ENCODE measurements at regions not wholly inside any gene's neighbourhood (a gene's known extent, or its start where the extent isn't known, plus 50 kb on each side); places are given as distances from the start of the nearest gene placed in this dataset.
A peak's percentile ranks its signal among the peaks of the same experiment; 100 is the strongest.

DNA sequence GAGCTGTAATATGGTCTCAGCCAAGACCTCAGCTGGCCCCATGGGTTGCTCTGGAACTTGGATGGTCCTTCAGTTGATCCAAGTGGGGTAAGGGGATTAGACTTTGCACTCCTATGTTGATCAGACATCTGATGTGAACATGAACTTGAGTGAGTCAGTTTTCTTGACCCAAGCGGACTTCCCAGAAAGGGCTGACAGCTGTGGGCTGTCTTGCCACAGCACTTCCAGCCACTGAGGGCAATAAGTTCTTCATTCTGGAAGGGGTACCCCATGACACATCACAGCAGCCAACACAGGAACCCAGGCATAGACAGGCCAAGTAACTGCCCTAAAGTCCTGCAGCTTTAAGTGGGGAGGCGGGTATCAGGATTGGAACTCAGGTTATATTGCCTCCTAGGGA lies 93.9 kb upstream of the USP24 start:
- H3K4me2 ChIP-seq (ENCODE audit: extremely low read depth, insufficient read depth, low read length), result no peak overlapping the region

DNA sequence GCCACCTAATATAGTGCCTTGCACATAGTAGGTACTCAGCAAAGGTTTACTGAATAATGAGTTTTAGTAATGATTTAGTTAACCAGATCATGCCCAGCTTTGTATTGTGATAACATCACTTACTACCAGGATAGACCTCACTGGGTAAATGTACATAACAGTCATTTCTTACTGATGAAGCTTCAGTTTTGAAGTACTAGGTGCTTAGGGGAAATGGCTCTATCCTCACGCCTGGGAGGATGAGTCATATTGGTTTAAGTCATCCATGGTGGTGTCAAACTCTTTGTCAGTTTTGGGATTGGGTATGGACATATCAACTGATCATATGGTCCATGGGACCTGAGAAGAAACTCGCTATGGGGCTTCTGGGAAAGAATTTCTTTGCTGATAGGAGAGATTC lies 90.6 kb upstream of the USP24 start:
- Histone ChIP-seq H3K9ac (ENCODE audit: insufficient read depth, low read length) (no peak overlapping the region), H4K20me1 (ENCODE audit: control insufficient read depth, extremely low read depth, insufficient read depth, low read length) (no peaks in the 10 kb centered on the region), H3K27ac (ENCODE audit: insufficient read depth, low read length) (no peak overlapping the region), H3K4me2 (ENCODE audit: extremely low read depth, insufficient read depth, low read length) (no peak overlapping the region), H3K36me3 (ENCODE audit: control insufficient read depth, insufficient read depth, low read length) (no peaks in the 10 kb centered on the region), H3K9me3 (ENCODE audit: control insufficient read depth, insufficient read depth, low read depth, low read length) (no peaks in the 10 kb centered on the region), H3K79me2 (ENCODE audit: control insufficient read depth, insufficient read depth, low read length) (no peaks in the 10 kb centered on the region), H3K4me3 (replicated peaks in 1 of 4; ENCODE audit: control extremely low read depth in 1 of 4, insufficient read depth in 1 of 4, low read depth in 3 of 4, low read length in 4 of 4) (no peak overlapping the region), H3K4me1 (ENCODE audit: control insufficient read depth, extremely low read depth, insufficient read depth, low read length) (peaks cover 18% of the 10 kb centered on the region), H2AFZ (ENCODE audit: low read length) (no peak overlapping the region), H3K27me3 (ENCODE audit: control insufficient read depth, insufficient read depth, low read length) (no peaks in the 10 kb centered on the region)
- TF ChIP-seq, protein P1, sequence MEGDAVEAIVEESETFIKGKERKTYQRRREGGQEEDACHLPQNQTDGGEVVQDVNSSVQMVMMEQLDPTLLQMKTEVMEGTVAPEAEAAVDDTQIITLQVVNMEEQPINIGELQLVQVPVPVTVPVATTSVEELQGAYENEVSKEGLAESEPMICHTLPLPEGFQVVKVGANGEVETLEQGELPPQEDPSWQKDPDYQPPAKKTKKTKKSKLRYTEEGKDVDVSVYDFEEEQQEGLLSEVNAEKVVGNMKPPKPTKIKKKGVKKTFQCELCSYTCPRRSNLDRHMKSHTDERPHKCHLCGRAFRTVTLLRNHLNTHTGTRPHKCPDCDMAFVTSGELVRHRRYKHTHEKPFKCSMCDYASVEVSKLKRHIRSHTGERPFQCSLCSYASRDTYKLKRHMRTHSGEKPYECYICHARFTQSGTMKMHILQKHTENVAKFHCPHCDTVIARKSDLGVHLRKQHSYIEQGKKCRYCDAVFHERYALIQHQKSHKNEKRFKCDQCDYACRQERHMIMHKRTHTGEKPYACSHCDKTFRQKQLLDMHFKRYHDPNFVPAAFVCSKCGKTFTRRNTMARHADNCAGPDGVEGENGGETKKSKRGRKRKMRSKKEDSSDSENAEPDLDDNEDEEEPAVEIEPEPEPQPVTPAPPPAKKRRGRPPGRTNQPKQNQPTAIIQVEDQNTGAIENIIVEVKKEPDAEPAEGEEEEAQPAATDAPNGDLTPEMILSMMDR (conservative IDR thresholded peaks at IDR 0.05 in 1 of 2, IDR thresholded peaks at IDR 0.05 in 1 of 2; ENCODE audit: low read depth in 1 of 2, low read length in 2 of 2), result no peak
- TF ChIP-seq EZH2 (IDR thresholded peaks at IDR 0.05; ENCODE audit: low read length, missing control alignments), result no peak
- peak; percentile 29 to 75 for DNase-seq (ENCODE audit: low read depth in 2 of 2)

More for the DNA sequence above, 93.9 kb upstream of the USP24 start:
- H2AFZ ChIP-seq (ENCODE audit: low read length), result no peak overlapping the region
- H3K4me3 ChIP-seq (replicated peaks in 1 of 4; ENCODE audit: control extremely low read depth in 1 of 4, insufficient read depth in 1 of 4, low read depth in 3 of 4, low read length in 4 of 4), result no peak overlapping the region
- no peaks in the 10 kb centered on the region for H3K79me2 ChIP-seq (ENCODE audit: control insufficient read depth, insufficient read depth, low read length)
- peak overlapping the region; percentile 64 for H3K27ac ChIP-seq (ENCODE audit: insufficient read depth, low read length)
- peak; percentile 74 to 97 for DNase-seq (ENCODE audit: low read depth in 2 of 2)
- TF ChIP-seq EZH2 (IDR thresholded peaks at IDR 0.05; ENCODE audit: low read length, missing control alignments), result no peak
- no peaks in the 10 kb centered on the region for H3K36me3 ChIP-seq (ENCODE audit: control insufficient read depth, insufficient read depth, low read length)
- H3K9me3 ChIP-seq (ENCODE audit: control insufficient read depth, insufficient read depth, low read depth, low read length), result no peaks in the 10 kb centered on the region
- peaks cover 27% of the 10 kb centered on the region for H3K4me1 ChIP-seq (ENCODE audit: control insufficient read depth, extremely low read depth, insufficient read depth, low read length)
- no peaks in the 10 kb centered on the region for H3K27me3 ChIP-seq (ENCODE audit: control insufficient read depth, insufficient read depth, low read length)
- H4K20me1 ChIP-seq (ENCODE audit: control insufficient read depth, extremely low read depth, insufficient read depth, low read length), result no peaks in the 10 kb centered on the region
- H3K9ac ChIP-seq (ENCODE audit: insufficient read depth, low read length), result no peak overlapping the region

DNA sequence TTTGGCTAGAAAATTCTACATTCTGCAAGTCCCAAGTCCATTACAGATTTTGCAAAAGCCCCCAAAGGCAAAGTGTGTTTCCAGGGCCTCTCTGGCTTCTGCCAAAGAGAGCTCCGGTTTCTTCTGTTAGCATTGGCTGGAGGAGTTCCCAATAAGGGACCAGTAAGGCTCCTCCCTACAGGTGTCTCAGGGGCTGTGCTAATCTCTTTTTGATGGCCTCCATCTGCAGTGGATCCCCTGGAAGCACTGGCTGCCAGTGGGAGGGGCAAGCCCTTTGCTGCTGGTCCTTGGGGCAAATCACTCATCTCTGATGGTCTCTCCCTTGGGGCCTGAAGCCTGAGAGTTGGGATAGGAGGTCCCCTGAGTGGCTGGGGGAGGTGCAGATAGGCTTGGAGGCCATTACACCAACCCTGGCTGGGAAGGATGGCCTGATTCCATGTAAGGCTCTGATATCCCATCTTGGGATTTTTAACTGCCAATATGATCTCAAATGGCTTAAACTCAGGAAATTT lies 89.1 kb upstream of the USP24 start:
- Histone ChIP-seq H3K27me3 (ENCODE audit: control insufficient read depth, insufficient read depth, low read length) (no peaks in the 10 kb centered on the region), H3K4me2 (ENCODE audit: extremely low read depth, insufficient read depth, low read length) (no peak overlapping the region), H3K79me2 (ENCODE audit: control insufficient read depth, insufficient read depth, low read length) (no peaks in the 10 kb centered on the region), H3K36me3 (ENCODE audit: control insufficient read depth, insufficient read depth, low read length) (no peaks in the 10 kb centered on the region), H2AFZ (ENCODE audit: low read length) (no peak overlapping the region), H3K4me3 (replicated peaks in 1 of 4; ENCODE audit: control extremely low read depth in 1 of 4, insufficient read depth in 1 of 4, low read depth in 3 of 4, low read length in 4 of 4) (no peak overlapping the region), H3K9me3 (ENCODE audit: control insufficient read depth, insufficient read depth, low read depth, low read length) (no peaks in the 10 kb centered on the region), H3K27ac (ENCODE audit: insufficient read depth, low read length) (no peak overlapping the region), H4K20me1 (ENCODE audit: control insufficient read depth, extremely low read depth, insufficient read depth, low read length) (no peaks in the 10 kb centered on the region), H3K9ac (ENCODE audit: insufficient read depth, low read length) (no peak overlapping the region), H3K4me1 (ENCODE audit: control insufficient read depth, extremely low read depth, insufficient read depth, low read length) (peaks cover 10% of the 10 kb centered on the region)
- DNase-seq (ENCODE audit: low read depth in 2 of 2), result no peak
- no peak for TF ChIP-seq EZH2 (IDR thresholded peaks at IDR 0.05; ENCODE audit: low read length, missing control alignments)
- TF ChIP-seq, protein P1 (conservative IDR thresholded peaks at IDR 0.05 in 1 of 2, IDR thresholded peaks at IDR 0.05 in 1 of 2; ENCODE audit: low read depth in 1 of 2, low read length in 2 of 2), result no peak
